HCT116 (cell line): ENCODE measurements at regions not wholly inside any gene's neighbourhood (a gene's known extent, or its start where the extent isn't known, plus 50 kb on each side); places are given as distances from the start of the nearest gene placed in this dataset.

Experiments used
- ATAC-seq: fragments of 200-7000 bp; cut with Tn5 transposase; 2 replicates; pipeline ENCODE4 v1.9.1; 2020; ENCODE audit warnings: mild to moderate bottlenecking, moderate library complexity
- BruUV-seq: library from RNA; stranded (reverse); fragments of 400-500 nt; replicated peaks from 2 replicates; lab custom pipeline; 2021; lab: Mats Ljungman, UMichigan
- CTCF ChIA-PET: fragments of 300-600 bp; sonication (Branson Sonifier 250); formaldehyde crosslinking; loops from one replicate; lab custom pipeline; 2021; ENCODE audit warnings: antibody characterized with exemption; lab: Charles Lee
- POLR2A ChIA-PET: fragments of 300-600, 350-600 bp; sonication (Branson Sonifier 250); formaldehyde crosslinking; loops from one replicate; lab custom pipeline; 2021; ENCODE audit warnings: antibody characterized with exemption; lab: Charles Lee
- RAD21 ChIA-PET, 2 experiments: fragments of 300-600 bp; sonication (Branson Sonifier 250); formaldehyde crosslinking; loops; one replicate each; lab custom pipeline; 2023; ENCODE audit warnings: low total read pairs in 2 of 2; ENCODE audit not compliant: uncharacterized antibody in 2 of 2, unreplicated experiment in 2 of 2, low non-redundant PET in 1 of 2; lab: Charles Lee
- DNase-seq: peaks from one replicate; pipeline ENCODE4 v3.0.0-alpha.2; 2010; ENCODE audit warnings: low read depth, low spot score
- H2AFZ ChIP-seq: fragments of 200-600 bp; shearing (Covaris generic), sonication (generic); 2 replicates; pipeline ENCODE4 v1.6.1; 2017; ENCODE audit warnings: low read depth, mixed run types, mixed read lengths, antibody characterized with exemption, low read length; ENCODE audit not compliant: poor library complexity, severe bottlenecking
- H3K27ac ChIP-seq: 2 replicates; pipeline ENCODE4 v1.5.1; 2012; ENCODE audit warnings: low read depth, low read length
- H3K27me3 ChIP-seq: fragments of 200-600 bp; sonication (generic); 2 replicates; pipeline ENCODE4 v1.6.1; 2016; ENCODE audit warnings: mixed run types, low read length, mixed read lengths; ENCODE audit not compliant: insufficient read depth
- H3K36me3 ChIP-seq, 2 experiments: fragments of 200-500 bp in 1 of 2; fragments of 200-600 bp in 1 of 2; sonication (Bioruptor generic) in 1 of 2; sonication (generic) in 1 of 2; 2 replicates each; pipeline versions ENCODE4 v1.5.1 to v1.6.1; 2014 to 2016; ENCODE audit warnings: low read length in 2 of 2, inconsistent platforms in 1 of 2, mixed read lengths in 1 of 2, mixed run types in 1 of 2; ENCODE audit not compliant: insufficient read depth in 2 of 2, control insufficient read depth in 1 of 2
- H3K4me1 ChIP-seq, 2 experiments: fragments of 200-600 bp in 1 of 2; sonication (generic) in 1 of 2; 2 replicates each; pipeline versions ENCODE4 v1.5.1 to v1.6.1; 2012 to 2017; ENCODE audit warnings: low read length in 2 of 2, inconsistent platforms in 1 of 2, mild to moderate bottlenecking in 1 of 2, mixed read lengths in 1 of 2, mixed run types in 1 of 2, moderate library complexity in 1 of 2; ENCODE audit not compliant: insufficient read depth in 2 of 2, control insufficient read depth in 1 of 2
- H3K4me2 ChIP-seq: fragments of 200-600 bp; sonication (generic); 2 replicates; pipeline ENCODE4 v1.6.1; 2017; ENCODE audit warnings: mixed run types, low read length, mixed read lengths
- H3K4me3 ChIP-seq, 2 experiments: fragments of 200-600 bp in 1 of 2; sonication (generic) in 1 of 2; replicated peaks in 1 of 2; 2 replicates each; pipeline ENCODE4 v1.5.1; 2011 to 2016; ENCODE audit warnings: low read length in 2 of 2, control low read depth in 1 of 2, low read depth in 1 of 2, mild to moderate bottlenecking in 1 of 2, mixed read lengths in 1 of 2, mixed run types in 1 of 2
- H3K79me2 ChIP-seq: fragments of 200-600 bp; sonication (generic); 2 replicates; pipeline ENCODE4 v1.6.1; 2017; ENCODE audit warnings: mild to moderate bottlenecking, mixed run types, low read length, moderate library complexity, mixed read lengths; ENCODE audit not compliant: insufficient read depth
- H3K9ac ChIP-seq: fragments of 200-600 bp; sonication (generic); 2 replicates; pipeline ENCODE4 v1.6.1; 2016; ENCODE audit warnings: low read length, mixed read lengths
- H3K9me2 ChIP-seq: fragments of 200-600 bp; sonication (generic), shearing (Covaris generic); 2 replicates; pipeline ENCODE4 v1.6.1; 2017; ENCODE audit warnings: mixed run types, mild to moderate bottlenecking, moderate library complexity; ENCODE audit not compliant: insufficient read depth
- H3K9me3 ChIP-seq, 2 experiments: fragments of 200-500 bp in 1 of 2; fragments of 200-600 bp in 1 of 2; sonication (Bioruptor generic) in 1 of 2; sonication (generic) in 1 of 2; 2 replicates each; pipeline ENCODE4 v1.6.1; 2014 to 2017; ENCODE audit warnings: low read length in 2 of 2, mixed read lengths in 2 of 2, inconsistent platforms in 1 of 2, low read depth in 1 of 2, mild to moderate bottlenecking in 1 of 2, mixed run types in 1 of 2, moderate library complexity in 1 of 2; ENCODE audit not compliant: control insufficient read depth in 1 of 2, insufficient read depth in 1 of 2
- H4K20me1 ChIP-seq: fragments of 200-600 bp; sonication (generic), shearing (Covaris generic); 2 replicates; pipeline ENCODE4 v1.6.1; 2017; ENCODE audit warnings: mixed run types, mild to moderate bottlenecking, moderate library complexity; ENCODE audit not compliant: insufficient read depth
- ATF3 ChIP-seq: IDR thresholded peaks from 2 replicates; pipeline ENCODE4 v1.6.1; 2012
- CBX3 ChIP-seq: IDR thresholded peaks from 2 replicates; pipeline ENCODE4 v1.6.1; 2012; ENCODE audit warnings: low read depth
- CTCF ChIP-seq, 3 experiments: fragments of 200-600 bp in 1 of 3; sonication (generic) in 1 of 3; IDR thresholded peaks in 2 of 3; conservative IDR thresholded peaks in 1 of 3; 2 replicates each; pipeline ENCODE4 v1.5.1; 2012 to 2017; ENCODE audit warnings: low read depth in 2 of 3, low read length in 2 of 3, antibody characterized with exemption in 1 of 3, borderline replicate concordance in 1 of 3, control low read depth in 1 of 3, mild to moderate bottlenecking in 1 of 3, mixed read lengths in 1 of 3, mixed run types in 1 of 3, moderate library complexity in 1 of 3; ENCODE audit not compliant: insufficient read depth in 1 of 3
- EGR1 ChIP-seq: IDR thresholded peaks from 2 replicates; pipeline ENCODE4 v1.6.1; 2012; ENCODE audit warnings: low read depth
- ELF1 ChIP-seq: IDR thresholded peaks from 2 replicates; pipeline ENCODE4 v1.6.1; 2012; ENCODE audit warnings: low read depth, borderline replicate concordance
- EZH2phosphoT487 ChIP-seq: fragments of 200-600 bp; IDR thresholded peaks from 2 replicates; pipeline ENCODE4 v1.6.1; 2018; ENCODE audit warnings: antibody characterized with exemption, borderline replicate concordance
- FOSL1 ChIP-seq: IDR thresholded peaks from 2 replicates; pipeline ENCODE4 v1.6.1; 2012; ENCODE audit warnings: low read depth
- JUND ChIP-seq: IDR thresholded peaks from 2 replicates; pipeline ENCODE4 v1.6.1; 2012
- MAX ChIP-seq: IDR thresholded peaks from 2 replicates; pipeline ENCODE4 v1.6.1; 2012
- POLR2A ChIP-seq: IDR thresholded peaks from 2 replicates; pipeline ENCODE4 v1.7.0; 2011; ENCODE audit warnings: borderline replicate concordance; ENCODE audit not compliant: insufficient read depth, insufficient read length; ENCODE audit errors: extremely low read depth
- POLR2AphosphoS5 ChIP-seq: IDR thresholded peaks from 2 replicates; pipeline ENCODE4 v1.6.1; 2011; ENCODE audit warnings: mild to moderate bottlenecking, low read depth, low read length, moderate library complexity
- RAD21 ChIP-seq: IDR thresholded peaks from 2 replicates; pipeline ENCODE4 v1.6.1; 2012; ENCODE audit warnings: low read depth, mild to moderate bottlenecking
- REST ChIP-seq: IDR thresholded peaks from 2 replicates; pipeline ENCODE4 v1.6.1; 2012; ENCODE audit warnings: low read depth
- SRF ChIP-seq: IDR thresholded peaks from 2 replicates; pipeline ENCODE4 v1.6.1; 2012; ENCODE audit warnings: low read depth
- TCF7L2 ChIP-seq: IDR thresholded peaks from 2 replicates; pipeline ENCODE4 v1.7.0; 2011; ENCODE audit warnings: borderline replicate concordance, inconsistent platforms; ENCODE audit not compliant: insufficient read depth, insufficient read length; ENCODE audit errors: extremely low read depth
- YY1 ChIP-seq: IDR thresholded peaks from 2 replicates; pipeline ENCODE4 v1.6.1; 2011; ENCODE audit warnings: low read length, low read depth, moderate library complexity, mild to moderate bottlenecking; ENCODE audit not compliant: insufficient replicate concordance; ENCODE audit errors: extremely low read depth
- intact Hi-C: fragments of 100-400 bp; cut with micrococcal nuclease; formaldehyde crosslinking; loops from 2 replicates; pipeline ENCODE4 v1.10.0; 2022

- no TSS peak for BruUV-seq
- intact Hi-C loops, result no loop called here
- no peaks in the 10 kb centered on the region for H3K79me2 ChIP-seq
- no peaks in the 10 kb centered on the region for H3K27me3 ChIP-seq
- DNase-seq (no peak), ATAC-seq (no peak)
- H3K4me3 ChIP-seq, result no peak overlapping the region
- H3K4me2 ChIP-seq, result no peak overlapping the region
- ChIA-PET CTCF (no interaction called here), RAD21 (no interaction called here), POLR2A (no interaction called here)
- H3K4me1 ChIP-seq, result no peaks in the 10 kb centered on the region
- no peak overlapping the region for H3K27ac ChIP-seq
- no peaks in the 10 kb centered on the region for H4K20me1 ChIP-seq
- H3K9me2 ChIP-seq, result no peaks in the 10 kb centered on the region
- H3K9ac ChIP-seq, result no peak overlapping the region
- no peak overlapping the region for H2AFZ ChIP-seq
- peaks cover 7 to 8% of the 10 kb centered on the region in 2 experiments; a peak in 1 of 4 replicates for H3K9me3 ChIP-seq
- H3K36me3 ChIP-seq, result no peaks in the 10 kb centered on the region
- no peak for TF ChIP-seq POLR2A
- TF ChIP-seq ATF3, result no peak
- no peak for TF ChIP-seq CBX3
- no peak for TF ChIP-seq FOSL1
- no peak for TF ChIP-seq YY1
- TF ChIP-seq POLR2AphosphoS5, result no peak
Observed at GRCh38 chr5:18403941-18404438, 769.7 kb downstream of the TAF11L14 start.

- H3K4me2 ChIP-seq, result no peak overlapping the region
- BruUV-seq, result no TSS peak
- no peaks in the 10 kb centered on the region for H3K79me2 ChIP-seq
- intact Hi-C loops, result no loop called here
- CTCF ChIA-PET, result no interaction called here
- no peaks in the 10 kb centered on the region for H3K9me2 ChIP-seq
- no peaks in the 10 kb centered on the region for H3K27me3 ChIP-seq
- H2AFZ ChIP-seq, result no peak overlapping the region
- H3K36me3 ChIP-seq, result no peaks in the 10 kb centered on the region
- no peak for ATAC-seq
- no peaks in the 10 kb centered on the region for H3K4me1 ChIP-seq
- no peak overlapping the region for H3K27ac ChIP-seq
- no peak for DNase-seq
- H3K9ac ChIP-seq, result no peak overlapping the region
- H3K4me3 ChIP-seq, result no peak overlapping the region
- H3K9me3 ChIP-seq, result peaks cover 0 to 14% of the 10 kb centered on the region in 2 experiments; a peak in 2 of 4 replicates
- POLR2A ChIA-PET, result no interaction called here
- RAD21 ChIA-PET, result no interaction called here
- H4K20me1 ChIP-seq, result no peaks in the 10 kb centered on the region
- TF ChIP-seq JUND, result no peak
- TF ChIP-seq SRF, result no peak
- no peak for TF ChIP-seq TCF7L2
- TF ChIP-seq EZH2phosphoT487, result no peak
- no peak for TF ChIP-seq CBX3
- no peak for TF ChIP-seq RAD21
- TF ChIP-seq ATF3, result no peak
- TF ChIP-seq EGR1, result no peak
- no peak for TF ChIP-seq ELF1
- TF ChIP-seq REST, result no peak
- TF ChIP-seq CTCF (IDR thresholded peaks at IDR 0.05 in 2 of 3, conservative IDR thresholded peaks at IDR 0.05 in 1 of 3; ENCODE audit: borderline replicate concordance in 1 of 3, insufficient read depth in 1 of 3, low read depth in 2 of 3, low read length in 2 of 3), result no peak
- no peak for TF ChIP-seq POLR2A
- no peak for TF ChIP-seq MAX
Observed at GRCh38 chr5:18420711-18421110, 786.5 kb downstream of the TAF11L14 start.
